ENCODE measurements at regions not wholly inside any gene's neighbourhood (a gene's known extent, or its start where the extent isn't known, plus 50 kb on each side); places are given as distances from the start of the nearest gene placed in this dataset.

- TF ChIP-seq SPEN (CRISPR knock-in tag; IDR thresholded peaks at IDR 0.05; ENCODE audit: low read depth) (peak; percentile 31; the same call in 1 of the 2 replicates), GATAD2A (CRISPR knock-in tag; IDR thresholded peaks at IDR 0.05) (peak; percentile 67; the same call in 1 of the 2 replicates), ZNF883 (CRISPR knock-in tag; IDR thresholded peaks at IDR 0.05; ENCODE audit: not compliant biosample characterization) (no peak), ZMYM4 (CRISPR knock-in tag; IDR thresholded peaks at IDR 0.05) (peak; percentile 64), EP300 (IDR thresholded peaks at IDR 0.05; ENCODE audit: low read depth in 2 of 2, low read length in 2 of 2) (peak in 1 of 2 experiments; percentile 62; a peak in 1 of 4 replicates), EP300 (CRISPR knock-in tag; IDR thresholded peaks at IDR 0.05; ENCODE audit: borderline replicate concordance) (no peak), PATZ1 (CRISPR knock-in tag; IDR thresholded peaks at IDR 0.05) (no peak), ELF1 (CRISPR knock-in tag; IDR thresholded peaks at IDR 0.05) (0 out of 2 replicates have a peak, but pooled peaks have one; percentile 12), FOSL2 (CRISPR knock-in tag; IDR thresholded peaks at IDR 0.05) (0 out of 2 replicates have a peak, but pooled peaks have one; percentile 32), RBM39 (IDR thresholded peaks at IDR 0.05; ENCODE audit: low read depth, low read length, poor library complexity, severe bottlenecking) (no peak), HOMEZ (CRISPR knock-in tag; IDR thresholded peaks at IDR 0.05; ENCODE audit: low read depth) (peak; percentile 61; the same call in 1 of the 2 replicates), PRDM15 (CRISPR knock-in tag; IDR thresholded peaks at IDR 0.05) (no peak), ZNF292 (CRISPR knock-in tag; IDR thresholded peaks at IDR 0.05; ENCODE audit: borderline replicate concordance, low read depth) (peak; percentile 71; the same call in 1 of the 2 replicates), ZNF644 (CRISPR knock-in tag; IDR thresholded peaks at IDR 0.05; ENCODE audit: low read depth) (peak; percentile 87), ZNF441 (CRISPR knock-in tag; IDR thresholded peaks at IDR 0.05; ENCODE audit: borderline replicate concordance) (peak; percentile 34; the same call in 1 of the 2 replicates), ARID3A (IDR thresholded peaks at IDR 0.05; ENCODE audit: low read depth, low read length) (peak; percentile 86), CEBPB (IDR thresholded peaks at IDR 0.05; ENCODE audit: borderline replicate concordance, low read depth, low read length) (peak; percentile 94), JUND (CRISPR knock-in tag; IDR thresholded peaks at IDR 0.05) (no peak), HNF4G (IDR thresholded peaks at IDR 0.05; ENCODE audit: borderline replicate concordance, low read depth, low read length) (peak; percentile 73), HNF4G (CRISPR knock-in tag; IDR thresholded peaks at IDR 0.05; ENCODE audit: borderline replicate concordance, low read depth) (peak; percentile 72), FOXA1 (IDR thresholded peaks at IDR 0.05) (no peak), FOXA1 (CRISPR knock-in tag; IDR thresholded peaks at IDR 0.05) (peak; percentile 38; the same call in 1 of the 2 replicates)
Measured at GRCh38 chr18:51757255-51757924, 559.9 kb upstream of the MEX3C start (continued).

Data from HepG2 (cell line).